ENCODE measurements at regions not wholly inside any gene's neighbourhood (a gene's known extent, or its start where the extent isn't known, plus 50 kb on each side); places are given as distances from the start of the nearest gene placed in this dataset.

- TF ChIP-seq GATA1 (IDR thresholded peaks at IDR 0.05; ENCODE audit: low read depth, low read length): no peak
- no peak for TF ChIP-seq POLR2A (IDR thresholded peaks at IDR 0.05; ENCODE audit: low read length)
Measured at GRCh38 chr6:90356012-90356421, 59.4 kb upstream of the BACH2 start.

Measured in erythroblast (primary cell).